Chondrocyte (in vitro differentiated cells): ENCODE measurements at regions not wholly inside any gene's neighbourhood (a gene's known extent, or its start where the extent isn't known, plus 50 kb on each side); places are given as distances from the start of the nearest gene placed in this dataset.
"Not testable (repeated sequence)": the region's sequence is repeated elsewhere in the genome, so short reads cannot be mapped to it uniquely, and the experiment has no call there.

Experiments used
- DNase-seq: peaks from one replicate; pipeline ENCODE4 v3.0.0; 2021; ENCODE audit warnings: mixed read lengths, low spot score
- H3K27ac Mint-ChIP-seq: one replicate; pipeline ENCODE4 v1.8.0; 2021; ENCODE audit warnings: mild to moderate bottlenecking, moderate library complexity, mixed read lengths; ENCODE audit not compliant: unreplicated experiment
- H3K27me3 Mint-ChIP-seq: 2 replicates; pipeline ENCODE4 v1.8.0; 2021; ENCODE audit warnings: low read depth, mixed read lengths
- H3K36me3 Mint-ChIP-seq: 2 replicates; pipeline ENCODE4 v1.8.0; 2021; ENCODE audit warnings: low read depth, mixed read lengths
- H3K4me1 Mint-ChIP-seq: 2 replicates; pipeline ENCODE4 v1.8.0; 2021; ENCODE audit warnings: low read depth, mild to moderate bottlenecking, mixed read lengths
- H3K4me3 Mint-ChIP-seq: one replicate; pipeline ENCODE4 v1.8.0; 2021; ENCODE audit warnings: mild to moderate bottlenecking, moderate library complexity, mixed read lengths; ENCODE audit not compliant: unreplicated experiment
- H3K9me3 Mint-ChIP-seq: 2 replicates; pipeline ENCODE4 v1.8.0; 2021; ENCODE audit warnings: low read depth, mixed read lengths
- CTCF ChIP-seq: fragments of 200-600 bp; sonication (generic); IDR thresholded peaks from 2 replicates; pipeline ENCODE4 v1.5.0; 2021; ENCODE audit warnings: antibody characterized with exemption, mild to moderate bottlenecking, moderate library complexity

GRCh38 chr9:85876628-85877027, 64.3 kb upstream of the NAA35 start:
- Mint-ChIP-seq H3K4me1 (no peaks in the 10 kb centered on the region), H3K27me3 (no peaks in the 10 kb centered on the region), H3K4me3 (no peak overlapping the region), H3K36me3 (no peaks in the 10 kb centered on the region), H3K9me3 (no peaks in the 10 kb centered on the region), H3K27ac (no peak overlapping the region)
- no peak for DNase-seq
- no peak for TF ChIP-seq CTCF

DNA sequence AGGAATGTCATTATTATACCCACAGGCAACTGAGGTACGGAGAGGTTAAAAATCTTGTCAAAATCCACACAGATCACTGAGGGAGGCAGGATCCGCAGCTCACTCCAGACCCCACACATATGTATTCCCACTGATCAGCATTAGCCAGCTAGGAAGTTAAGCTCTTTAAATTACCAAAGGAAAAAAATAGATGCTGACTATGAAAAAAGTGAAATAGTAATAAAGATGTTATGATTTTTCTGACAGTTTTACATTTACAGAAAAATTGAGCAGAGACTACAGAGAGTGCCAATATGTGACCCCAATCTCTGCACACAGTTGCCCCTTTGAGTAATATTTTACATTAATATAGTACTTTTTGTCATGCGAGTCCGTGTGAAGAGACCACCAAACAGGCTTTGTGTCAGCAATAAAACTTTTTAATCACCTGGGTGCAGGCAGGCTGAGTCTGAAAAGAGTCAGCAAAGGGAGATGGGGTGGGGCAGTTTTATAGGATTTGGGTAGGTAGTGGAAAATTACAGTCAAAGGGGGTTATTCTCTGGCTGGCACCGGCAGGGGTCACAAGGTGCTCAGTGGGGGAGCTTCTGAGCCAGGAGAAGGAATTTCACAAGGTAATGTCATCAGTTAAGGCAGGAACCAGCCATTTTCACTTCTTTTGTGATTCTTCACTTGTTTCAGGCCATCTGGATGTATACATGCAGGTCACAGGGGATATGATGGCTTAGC, 61.9 kb upstream of the NAA35 start:
- not testable (repeated sequence) for H3K9me3 Mint-ChIP-seq, H3K4me1 Mint-ChIP-seq, H3K4me3 Mint-ChIP-seq, H3K36me3 Mint-ChIP-seq, DNase-seq, H3K27ac Mint-ChIP-seq, H3K27me3 Mint-ChIP-seq

GRCh38 chr9:85880507-85880906, 60.4 kb upstream of the NAA35 start:
- H3K4me1 Mint-ChIP-seq, result not testable (repeated sequence)

DNA sequence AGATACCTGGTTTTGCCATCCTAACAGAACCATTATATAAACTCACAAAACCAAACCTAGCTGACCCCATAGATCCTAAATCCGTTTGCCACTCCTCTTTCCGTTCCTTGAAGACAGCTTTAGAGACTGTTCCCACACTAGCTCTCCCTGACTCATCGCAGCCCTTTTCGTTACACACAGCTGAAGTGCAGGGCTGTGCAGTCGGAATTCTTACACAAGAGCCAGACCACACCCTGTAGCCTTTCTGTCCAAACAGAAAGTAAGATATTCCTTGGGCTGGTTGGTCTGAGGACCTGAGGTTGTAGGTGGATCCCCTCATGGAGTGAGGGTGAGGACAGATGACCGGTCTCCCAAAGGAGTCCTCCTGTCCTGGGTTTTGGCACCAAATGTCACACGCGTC, 56.7 kb upstream of the NAA35 start:
- Mint-ChIP-seq H3K27me3 (no peaks in the 10 kb centered on the region), H3K9me3 (no peaks in the 10 kb centered on the region), H3K4me1 (peaks cover 4% of the 10 kb centered on the region), H3K36me3 (no peaks in the 10 kb centered on the region), H3K27ac (no peak overlapping the region), H3K4me3 (no peak overlapping the region)
- TF ChIP-seq CTCF, result no peak
- DNase-seq, result no peak

More at GRCh38 chr9:85880507-85880906, 60.4 kb upstream of the NAA35 start:
- DNase-seq, H3K27me3 Mint-ChIP-seq, H3K9me3 Mint-ChIP-seq, H3K36me3 Mint-ChIP-seq, H3K4me3 Mint-ChIP-seq, H3K27ac Mint-ChIP-seq: not testable (repeated sequence)

DNA sequence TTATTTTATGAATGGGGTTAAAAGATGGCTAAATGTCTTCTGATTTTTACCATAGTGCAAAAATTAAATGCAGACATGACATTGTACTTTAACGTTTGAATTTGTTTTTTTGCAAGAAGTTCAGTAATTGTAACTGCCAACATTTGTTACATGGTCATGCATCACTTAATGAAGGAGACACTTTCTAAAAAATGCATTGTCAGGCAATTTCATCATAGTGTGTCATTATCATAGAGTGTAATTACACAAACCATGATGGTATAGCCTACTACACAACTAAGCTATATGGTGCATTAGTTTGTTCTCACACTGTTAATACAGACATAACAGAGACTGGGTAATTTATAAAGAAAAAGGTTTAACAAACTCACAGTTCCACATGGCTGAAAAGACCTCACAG, 50.0 kb upstream of the NAA35 start:
- no peaks in the 10 kb centered on the region for H3K36me3 Mint-ChIP-seq
- no peak for TF ChIP-seq CTCF
- no peak overlapping the region for H3K27ac Mint-ChIP-seq
- no peak for DNase-seq
- H3K4me3 Mint-ChIP-seq, result no peak overlapping the region
- no peaks in the 10 kb centered on the region for H3K27me3 Mint-ChIP-seq
- peaks cover 4% of the 10 kb centered on the region for H3K4me1 Mint-ChIP-seq
- H3K9me3 Mint-ChIP-seq, result no peaks in the 10 kb centered on the region
